NT2/D1 (cell line): ENCODE measurements at regions not wholly inside any gene's neighbourhood (a gene's known extent, or its start where the extent isn't known, plus 50 kb on each side); places are given as distances from the start of the nearest gene placed in this dataset.

ENCODE experiments used
- SUZ12 ChIP-seq: IDR thresholded peaks from 2 replicates; pipeline ENCODE4 v1.6.1; 2011; ENCODE audit not compliant: insufficient read length, insufficient read depth; ENCODE audit errors: extremely low read depth
- YY1 ChIP-seq: IDR thresholded peaks from 2 replicates; pipeline ENCODE4 v1.6.1; 2011; ENCODE audit not compliant: insufficient read length, insufficient read depth
- ZNF274 ChIP-seq: IDR thresholded peaks from 2 replicates; pipeline ENCODE4 v1.6.1; 2011; ENCODE audit warnings: mild to moderate bottlenecking, low read depth, low read length

DNA sequence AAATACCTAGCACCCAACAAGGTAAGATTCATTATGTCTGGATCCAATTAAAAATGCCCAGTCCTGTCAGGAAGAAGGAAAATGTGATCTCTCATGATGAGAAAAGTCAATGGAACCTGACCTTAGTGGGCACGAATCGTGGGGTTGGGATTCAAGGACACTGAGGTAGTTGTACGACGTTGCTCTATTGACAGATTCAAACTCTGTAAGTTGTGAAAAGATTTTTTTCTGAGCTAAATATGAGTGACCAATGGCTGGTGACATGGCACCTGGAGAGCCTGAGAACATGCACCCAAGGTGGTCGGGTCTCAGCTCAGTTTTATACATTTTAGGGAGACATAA is 148.2 kb downstream of the NDUFA10 start:
- no peak for TF ChIP-seq ZNF274
- no peak for TF ChIP-seq YY1
- TF ChIP-seq SUZ12 = no peak
